ENCODE measurements at regions not wholly inside any gene's neighbourhood (a gene's known extent, or its start where the extent isn't known, plus 50 kb on each side); places are given as distances from the start of the nearest gene placed in this dataset.

- Histone ChIP-seq H3K4me3 (ENCODE audit: low read length) (no peak overlapping the region), H3K4me2 (ENCODE audit: low read length) (no peak overlapping the region), H3K27me3 (ENCODE audit: low read length) (no peaks in the 10 kb centered on the region), H3K36me3 (ENCODE audit: low read depth, low read length) (no peaks in the 10 kb centered on the region), H3K27ac (ENCODE audit: low read length) (no peak overlapping the region), H2AFZ (ENCODE audit: low read length) (no peak overlapping the region), H3K4me1 (ENCODE audit: insufficient read depth, low read length) (no peaks in the 10 kb centered on the region), H3F3A (ENCODE audit: low read length, unreplicated experiment) (no peaks in the 10 kb centered on the region), H3K9me3 (ENCODE audit: low read length) (no peaks in the 10 kb centered on the region), H3K9me2 (replicated peaks; ENCODE audit: low read length) (no peaks in the 10 kb centered on the region), H3K9ac (ENCODE audit: low read length) (no peak overlapping the region), H3K79me2 (ENCODE audit: low read length) (no peaks in the 10 kb centered on the region), H4K20me1 (ENCODE audit: low read length) (no peaks in the 10 kb centered on the region)
- intact Hi-C loops (cut with micrococcal nuclease), result no loop called here
- DNase-seq, result no peak
- no peak for ATAC-seq
- TF ChIP-seq EZH2 (IDR thresholded peaks at IDR 0.05; ENCODE audit: low read length, unreplicated experiment) (no peak), EZH2phosphoT487 (IDR thresholded peaks at IDR 0.05; ENCODE audit: borderline replicate concordance, low read length) (no peak), CTCF (conservative IDR thresholded peaks at IDR 0.05; ENCODE audit: low read depth, low read length) (no peak)
- POLR2A ChIA-PET (ENCODE audit: unreplicated experiment), result no interaction called here
- CTCF ChIA-PET, result interaction anchor here (0.5 kb wide), 1 partner anchor 1879 kb away, joined by 5 read pairs; no protein-coding TSS in a partner anchor
- no TSS peak for BruUV-seq (replicated peaks)
These were observed 235.1 kb upstream of the AUTS2 start for GRCh38 chr7:69363136-69363535.

DNA sequence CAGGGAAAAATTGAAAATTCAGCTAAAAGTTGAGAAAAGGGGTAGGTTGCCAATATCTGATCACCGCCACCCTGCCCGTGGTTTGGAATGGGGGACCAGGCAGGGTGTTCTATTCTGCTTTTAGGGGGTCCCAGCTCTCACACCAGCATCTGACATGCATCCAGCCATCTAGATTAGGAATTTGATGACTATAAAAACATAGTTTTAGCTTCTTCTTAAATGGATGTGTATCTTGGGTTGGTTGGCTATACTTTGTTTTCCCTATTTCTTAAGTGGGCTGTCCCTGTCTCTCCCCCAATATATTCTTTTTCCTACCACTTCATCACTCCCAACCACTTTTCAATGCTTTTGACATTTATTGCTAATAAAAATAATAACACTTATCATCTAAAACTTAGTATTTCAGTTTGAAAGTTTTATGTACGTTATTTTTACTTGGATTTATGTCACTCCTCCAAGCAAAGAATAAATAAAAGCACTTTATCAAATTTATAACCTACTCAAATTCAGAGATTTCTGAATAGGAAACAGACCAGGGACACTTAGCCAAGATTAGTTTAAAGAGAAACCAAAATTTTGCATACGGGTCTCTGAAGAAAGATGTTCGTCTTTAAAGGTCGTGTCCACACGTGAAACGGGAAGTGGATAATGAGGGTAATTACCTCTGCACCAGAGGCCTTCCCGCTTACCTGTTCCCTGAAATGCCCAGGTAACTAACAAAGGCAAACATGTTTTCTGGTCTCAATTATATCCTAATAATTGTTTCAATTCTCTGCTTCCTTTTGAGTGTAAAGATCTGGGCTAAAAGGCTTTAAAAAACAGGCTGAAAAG lies 233.2 kb upstream of the AUTS2 start:
- no peak overlapping the region for H3K9ac ChIP-seq (ENCODE audit: low read length)
- intact Hi-C loops (cut with micrococcal nuclease), result no loop called here
- H3K4me1 ChIP-seq (ENCODE audit: insufficient read depth, low read length), result no peaks in the 10 kb centered on the region
- no peaks in the 10 kb centered on the region for H3K9me2 ChIP-seq (replicated peaks; ENCODE audit: low read length)
- no peaks in the 10 kb centered on the region for H3F3A ChIP-seq (ENCODE audit: low read length, unreplicated experiment)
- no peaks in the 10 kb centered on the region for H3K36me3 ChIP-seq (ENCODE audit: low read depth, low read length)
- H3K27ac ChIP-seq (ENCODE audit: low read length), result no peak overlapping the region
- TF ChIP-seq CTCF (conservative IDR thresholded peaks at IDR 0.05; ENCODE audit: low read depth, low read length) (no peak), EZH2 (IDR thresholded peaks at IDR 0.05; ENCODE audit: low read length, unreplicated experiment) (no peak), EZH2phosphoT487 (IDR thresholded peaks at IDR 0.05; ENCODE audit: borderline replicate concordance, low read length) (no peak)
- ChIA-PET CTCF (no interaction called here), POLR2A (ENCODE audit: unreplicated experiment) (no interaction called here)
- H2AFZ ChIP-seq (ENCODE audit: low read length), result no peak overlapping the region
- DNase-seq, result no peak
- no TSS peak for BruUV-seq (replicated peaks)
- ATAC-seq, result no peak
- no peak overlapping the region for H3K4me3 ChIP-seq (ENCODE audit: low read length)
- no peaks in the 10 kb centered on the region for H3K79me2 ChIP-seq (ENCODE audit: low read length)
- H4K20me1 ChIP-seq (ENCODE audit: low read length), result no peaks in the 10 kb centered on the region
- H3K27me3 ChIP-seq (ENCODE audit: low read length), result no peaks in the 10 kb centered on the region
- no peak overlapping the region for H3K4me2 ChIP-seq (ENCODE audit: low read length)
- no peaks in the 10 kb centered on the region for H3K9me3 ChIP-seq (ENCODE audit: low read length)

DNA sequence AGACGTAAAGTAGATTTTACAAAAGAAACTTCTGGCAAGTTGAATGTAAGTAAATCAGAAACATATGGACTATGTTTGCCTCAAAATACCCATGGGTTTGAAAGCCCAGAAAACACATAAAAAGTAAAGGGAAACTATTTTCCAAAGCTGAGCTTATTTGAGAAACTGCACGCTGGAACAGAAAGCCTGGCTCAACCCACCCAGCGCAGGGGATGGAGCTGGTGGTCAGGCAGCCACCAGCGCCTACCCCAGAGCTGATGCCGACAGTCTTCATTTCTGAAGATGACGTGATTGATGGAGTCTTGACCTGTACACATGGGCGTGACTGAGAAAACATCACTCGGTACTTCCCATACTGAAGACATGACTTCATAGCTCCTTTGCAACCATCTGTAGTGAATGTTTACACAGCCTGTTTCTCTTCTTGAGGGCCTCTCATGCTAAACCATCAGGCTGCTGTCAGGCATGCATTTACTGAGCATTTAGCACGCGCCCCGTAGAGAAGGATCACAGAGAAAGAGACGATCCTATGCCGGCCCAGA lies 232.6 kb upstream of the AUTS2 start:
- no peak overlapping the region for H3K27ac ChIP-seq (ENCODE audit: low read length)
- ChIA-PET CTCF (no interaction called here), POLR2A (ENCODE audit: unreplicated experiment) (no interaction called here)
- H3F3A ChIP-seq (ENCODE audit: low read length, unreplicated experiment), result no peaks in the 10 kb centered on the region
- no TSS peak for BruUV-seq (replicated peaks)
- TF ChIP-seq EZH2 (IDR thresholded peaks at IDR 0.05; ENCODE audit: low read length, unreplicated experiment), result no peak
- TF ChIP-seq CTCF (conservative IDR thresholded peaks at IDR 0.05; ENCODE audit: low read depth, low read length), result no peak
- TF ChIP-seq EZH2phosphoT487 (IDR thresholded peaks at IDR 0.05; ENCODE audit: borderline replicate concordance, low read length), result no peak
- no peak overlapping the region for H3K9ac ChIP-seq (ENCODE audit: low read length)
- no peaks in the 10 kb centered on the region for H3K27me3 ChIP-seq (ENCODE audit: low read length)
- H3K4me1 ChIP-seq (ENCODE audit: insufficient read depth, low read length), result no peaks in the 10 kb centered on the region
- H2AFZ ChIP-seq (ENCODE audit: low read length), result no peak overlapping the region
- DNase-seq (no peak), ATAC-seq (no peak)
- no peaks in the 10 kb centered on the region for H4K20me1 ChIP-seq (ENCODE audit: low read length)
- intact Hi-C loops (cut with micrococcal nuclease), result no loop called here
- no peaks in the 10 kb centered on the region for H3K79me2 ChIP-seq (ENCODE audit: low read length)
- H3K4me2 ChIP-seq (ENCODE audit: low read length), result no peak overlapping the region
- H3K9me2 ChIP-seq (replicated peaks; ENCODE audit: low read length), result no peaks in the 10 kb centered on the region
- H3K4me3 ChIP-seq (ENCODE audit: low read length), result no peak overlapping the region
- no peaks in the 10 kb centered on the region for H3K36me3 ChIP-seq (ENCODE audit: low read depth, low read length)
- no peaks in the 10 kb centered on the region for H3K9me3 ChIP-seq (ENCODE audit: low read length)
